Left colon (tissue), 2 donors: ENCODE measurements at regions not wholly inside any gene's neighbourhood (a gene's known extent, or its start where the extent isn't known, plus 50 kb on each side); places are given as distances from the start of the nearest gene placed in this dataset.
"Not testable (repeated sequence)": the region's sequence is repeated elsewhere in the genome, so short reads cannot be mapped to it uniquely, and the experiment has no call there.

Experiments used
- ATAC-seq: fragments of 200-7000 bp; cut with Tn5 transposase; one replicate; pipeline ENCODE4 v1.9.1; 2020; ENCODE audit warnings: mild to moderate bottlenecking, moderate library complexity
- DNase-seq, 2 donors: peaks; one replicate each; pipeline ENCODE4 v3.0.0-alpha.2; 2020
- intact Hi-C, 2 donors: fragments of 100-400 bp; cut with DNase I in 1 of 2; cut with micrococcal nuclease in 1 of 2; formaldehyde crosslinking; loops; one replicate each; pipeline versions ENCODE4 v1.11.2 to v1.14.0; 2022; cut with DNase I, micrococcal nuclease
- donor health status: DM: no; HTN: no; CAD: no.
- donor health status: DM: yes; HTN: yes; CAD: no.

GRCh38 chr3:105101603-105102002, 265.1 kb upstream of the ALCAM start:
- intact Hi-C loops = no loop called here
- ATAC-seq (no peak), DNase-seq (no peak)

- no peak for ATAC-seq
- intact Hi-C loops = no loop called here
Observed at GRCh38 chr3:105103139-105103538, 263.6 kb upstream of the ALCAM start.

GRCh38 chr3:105108823-105109222, 257.9 kb upstream of the ALCAM start:
- ATAC-seq (no peak), DNase-seq (no peak)
- intact Hi-C loops = no loop called here

More at GRCh38 chr3:105103139-105103538, 263.6 kb upstream of the ALCAM start:
- no peak for DNase-seq

GRCh38 chr3:105118905-105119304, 247.8 kb upstream of the ALCAM start:
- intact Hi-C loops = no loop called here
- ATAC-seq (no peak), DNase-seq (no peak)

GRCh38 chr3:105119801-105120340, 246.8 kb upstream of the ALCAM start:
- intact Hi-C loops = no loop called here
- DNase-seq = no peak
- ATAC-seq = no peak

GRCh38 chr3:105130911-105131310, 235.8 kb upstream of the ALCAM start:
- no peak for ATAC-seq
- no peak for DNase-seq
- intact Hi-C loops = no loop called here

- no peak for DNase-seq
- intact Hi-C loops = no loop called here
- ATAC-seq = no peak
Observed at GRCh38 chr3:105137911-105138310, 228.8 kb upstream of the ALCAM start.

- DNase-seq = no peak
- no peak for ATAC-seq
Observed at GRCh38 chr3:105139881-105140560, 226.7 kb upstream of the ALCAM start.

GRCh38 chr3:105140899-105141367, 225.8 kb upstream of the ALCAM start:
- ATAC-seq (no peak), DNase-seq (no peak)
- intact Hi-C loops = no loop called here

More at GRCh38 chr3:105139881-105140560, 226.7 kb upstream of the ALCAM start:
- intact Hi-C loops = no loop called here

- intact Hi-C loops = no loop called here
- ATAC-seq = no peak
- no peak for DNase-seq
Observed at GRCh38 chr3:105144837-105145236, 221.9 kb upstream of the ALCAM start.

- intact Hi-C loops = no loop called here
- DNase-seq (no peak), ATAC-seq (no peak)
Observed at GRCh38 chr3:105145511-105145910, 221.2 kb upstream of the ALCAM start.

- DNase-seq, ATAC-seq, intact Hi-C loops: not testable (repeated sequence)
Observed at GRCh38 chr3:105149197-105149596, 217.5 kb upstream of the ALCAM start.

- intact Hi-C loops = no loop called here
- ATAC-seq = no peak
Observed at GRCh38 chr3:105152987-105153386, 213.7 kb upstream of the ALCAM start.

GRCh38 chr3:105154692-105155091, 212.0 kb upstream of the ALCAM start:
- intact Hi-C loops = no loop called here
- DNase-seq = no peak
- ATAC-seq = no peak

More at GRCh38 chr3:105152987-105153386, 213.7 kb upstream of the ALCAM start:
- no peak for DNase-seq

GRCh38 chr3:105157067-105157765, 209.5 kb upstream of the ALCAM start:
- intact Hi-C loops = no loop called here
- ATAC-seq (no peak), DNase-seq (no peak)

- ATAC-seq = no peak
- DNase-seq = no peak
- intact Hi-C loops = no loop called here
Observed at GRCh38 chr3:105157766-105158085, 209.0 kb upstream of the ALCAM start.

GRCh38 chr3:105158286-105158685, 208.4 kb upstream of the ALCAM start:
- intact Hi-C loops = no loop called here
- no peak for ATAC-seq
- DNase-seq = no peak

- intact Hi-C loops = no loop called here
- ATAC-seq (no peak), DNase-seq (no peak)
Observed at GRCh38 chr3:105162448-105162847, 204.3 kb upstream of the ALCAM start.

GRCh38 chr3:105166893-105167292, 199.8 kb upstream of the ALCAM start:
- DNase-seq = no peak
- intact Hi-C loops = no loop called here
- ATAC-seq = no peak

GRCh38 chr3:105170423-105170822, 196.3 kb upstream of the ALCAM start:
- DNase-seq (no peak), ATAC-seq (no peak)
- intact Hi-C loops = no loop called here
